Liver (tissue), 3 donors: ENCODE measurements at regions not wholly inside any gene's neighbourhood (a gene's known extent, or its start where the extent isn't known, plus 50 kb on each side); places are given as distances from the start of the nearest gene placed in this dataset.

Source experiments
- EGR1 ChIP-seq, 2 donors: IDR thresholded peaks; 2 replicates each; pipeline ENCODE4 v1.6.1; 2016 to 2018; ENCODE audit warnings: antibody characterized with exemption in 2 of 2, low read depth in 2 of 2
- RAD21 ChIP-seq, 2 donors: IDR thresholded peaks; 2 replicates each; pipeline ENCODE4 v1.6.1; 2016; ENCODE audit warnings: antibody characterized with exemption in 2 of 2, mild to moderate bottlenecking in 2 of 2
- TF ChIP-seq, protein P1 (sequence below): fragments of 150-350 bp; IDR thresholded peaks from 2 replicates; pipeline ENCODE4 v1.5.1; 2017; ENCODE audit warnings: improper control_type of control experiment, low read depth, low read length; ENCODE audit not compliant: missing input control
- donor health status: healthy.
- donor health status: healthy.

DNA sequence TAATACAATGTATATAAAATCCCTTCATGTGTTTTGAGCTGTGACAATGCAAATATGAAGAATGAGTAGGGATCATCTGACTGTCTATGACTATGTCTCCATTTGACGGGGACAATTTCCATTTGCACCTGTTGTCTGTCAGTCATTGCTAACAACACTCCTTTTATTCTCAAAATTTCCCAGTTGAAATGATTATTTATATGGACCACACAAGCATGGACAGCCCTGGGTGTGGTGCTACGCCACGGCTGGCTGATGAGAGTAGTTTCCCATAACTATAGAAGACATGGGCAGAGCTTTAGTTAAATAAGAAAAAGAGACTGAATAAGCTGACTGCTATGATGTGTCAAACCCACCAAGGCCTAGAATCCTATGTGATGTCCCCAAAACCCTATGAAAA is 135.8 kb downstream of the MAP3K21 start:
- TF ChIP-seq, protein P1, sequence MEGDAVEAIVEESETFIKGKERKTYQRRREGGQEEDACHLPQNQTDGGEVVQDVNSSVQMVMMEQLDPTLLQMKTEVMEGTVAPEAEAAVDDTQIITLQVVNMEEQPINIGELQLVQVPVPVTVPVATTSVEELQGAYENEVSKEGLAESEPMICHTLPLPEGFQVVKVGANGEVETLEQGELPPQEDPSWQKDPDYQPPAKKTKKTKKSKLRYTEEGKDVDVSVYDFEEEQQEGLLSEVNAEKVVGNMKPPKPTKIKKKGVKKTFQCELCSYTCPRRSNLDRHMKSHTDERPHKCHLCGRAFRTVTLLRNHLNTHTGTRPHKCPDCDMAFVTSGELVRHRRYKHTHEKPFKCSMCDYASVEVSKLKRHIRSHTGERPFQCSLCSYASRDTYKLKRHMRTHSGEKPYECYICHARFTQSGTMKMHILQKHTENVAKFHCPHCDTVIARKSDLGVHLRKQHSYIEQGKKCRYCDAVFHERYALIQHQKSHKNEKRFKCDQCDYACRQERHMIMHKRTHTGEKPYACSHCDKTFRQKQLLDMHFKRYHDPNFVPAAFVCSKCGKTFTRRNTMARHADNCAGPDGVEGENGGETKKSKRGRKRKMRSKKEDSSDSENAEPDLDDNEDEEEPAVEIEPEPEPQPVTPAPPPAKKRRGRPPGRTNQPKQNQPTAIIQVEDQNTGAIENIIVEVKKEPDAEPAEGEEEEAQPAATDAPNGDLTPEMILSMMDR: no peak
- TF ChIP-seq EGR1 (IDR thresholded peaks at IDR 0.05; ENCODE audit: low read depth in 2 of 2): no peak
- TF ChIP-seq RAD21 (IDR thresholded peaks at IDR 0.05): no peak
